ENCODE measurements at regions not wholly inside any gene's neighbourhood (a gene's known extent, or its start where the extent isn't known, plus 50 kb on each side); places are given as distances from the start of the nearest gene placed in this dataset.

- Histone ChIP-seq H3K4me3 (ENCODE audit: severe bottlenecking) (no peak overlapping the region), H3K27ac (ENCODE audit: poor library complexity, severe bottlenecking) (no peak overlapping the region), H3K27me3 (ENCODE audit: insufficient read depth, poor library complexity, severe bottlenecking) (no peaks in the 10 kb centered on the region), H3K36me3 (ENCODE audit: low read depth) (no peaks in the 10 kb centered on the region), H3K4me1 (ENCODE audit: insufficient read depth, poor library complexity, severe bottlenecking) (no peaks in the 10 kb centered on the region), H3K9me3 (ENCODE audit: severe bottlenecking) (no peaks in the 10 kb centered on the region)
- no peak for DNase-seq (ENCODE audit: low spot score)
- ATAC-seq (ENCODE audit: low read depth) = no peak
- TF ChIP-seq, protein P1, sequence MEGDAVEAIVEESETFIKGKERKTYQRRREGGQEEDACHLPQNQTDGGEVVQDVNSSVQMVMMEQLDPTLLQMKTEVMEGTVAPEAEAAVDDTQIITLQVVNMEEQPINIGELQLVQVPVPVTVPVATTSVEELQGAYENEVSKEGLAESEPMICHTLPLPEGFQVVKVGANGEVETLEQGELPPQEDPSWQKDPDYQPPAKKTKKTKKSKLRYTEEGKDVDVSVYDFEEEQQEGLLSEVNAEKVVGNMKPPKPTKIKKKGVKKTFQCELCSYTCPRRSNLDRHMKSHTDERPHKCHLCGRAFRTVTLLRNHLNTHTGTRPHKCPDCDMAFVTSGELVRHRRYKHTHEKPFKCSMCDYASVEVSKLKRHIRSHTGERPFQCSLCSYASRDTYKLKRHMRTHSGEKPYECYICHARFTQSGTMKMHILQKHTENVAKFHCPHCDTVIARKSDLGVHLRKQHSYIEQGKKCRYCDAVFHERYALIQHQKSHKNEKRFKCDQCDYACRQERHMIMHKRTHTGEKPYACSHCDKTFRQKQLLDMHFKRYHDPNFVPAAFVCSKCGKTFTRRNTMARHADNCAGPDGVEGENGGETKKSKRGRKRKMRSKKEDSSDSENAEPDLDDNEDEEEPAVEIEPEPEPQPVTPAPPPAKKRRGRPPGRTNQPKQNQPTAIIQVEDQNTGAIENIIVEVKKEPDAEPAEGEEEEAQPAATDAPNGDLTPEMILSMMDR (IDR thresholded peaks at IDR 0.05; ENCODE audit: poor library complexity, severe bottlenecking) = no peak
Measured at GRCh38 chr3:78161736-78162135, 1121.8 kb downstream of the ROBO2 start.

DNA sequence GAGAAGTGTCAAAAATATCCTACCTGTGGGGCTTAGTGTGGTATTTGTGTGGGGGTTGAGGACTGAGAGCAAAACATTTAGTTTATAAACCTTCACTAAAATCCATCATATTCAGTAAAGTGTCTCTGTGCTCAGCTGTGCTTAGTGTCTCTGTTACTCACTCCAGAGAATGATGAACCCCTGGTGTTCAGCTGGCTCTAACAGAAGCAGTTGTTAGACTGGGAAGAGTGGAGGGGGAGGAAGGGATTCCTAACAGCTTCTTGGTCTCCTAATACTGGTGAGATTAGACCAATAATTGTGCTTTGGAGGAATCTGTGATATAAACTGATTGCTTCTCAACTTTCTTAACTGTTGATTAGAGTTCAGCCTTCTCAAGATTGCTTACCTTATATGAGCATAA lies 1123.5 kb downstream of the ROBO2 start:
- Histone ChIP-seq H3K9me3 (ENCODE audit: severe bottlenecking) (no peaks in the 10 kb centered on the region), H3K27ac (ENCODE audit: poor library complexity, severe bottlenecking) (no peak overlapping the region), H3K4me1 (ENCODE audit: insufficient read depth, poor library complexity, severe bottlenecking) (no peaks in the 10 kb centered on the region), H3K27me3 (ENCODE audit: insufficient read depth, poor library complexity, severe bottlenecking) (no peaks in the 10 kb centered on the region), H3K4me3 (ENCODE audit: severe bottlenecking) (no peak overlapping the region), H3K36me3 (ENCODE audit: low read depth) (no peaks in the 10 kb centered on the region)
- ATAC-seq (ENCODE audit: low read depth) (peak; percentile 38; the same call in 2 of the 3 replicates), DNase-seq (ENCODE audit: low spot score) (no peak)
- TF ChIP-seq, protein P1 (IDR thresholded peaks at IDR 0.05; ENCODE audit: poor library complexity, severe bottlenecking) = no peak

DNA sequence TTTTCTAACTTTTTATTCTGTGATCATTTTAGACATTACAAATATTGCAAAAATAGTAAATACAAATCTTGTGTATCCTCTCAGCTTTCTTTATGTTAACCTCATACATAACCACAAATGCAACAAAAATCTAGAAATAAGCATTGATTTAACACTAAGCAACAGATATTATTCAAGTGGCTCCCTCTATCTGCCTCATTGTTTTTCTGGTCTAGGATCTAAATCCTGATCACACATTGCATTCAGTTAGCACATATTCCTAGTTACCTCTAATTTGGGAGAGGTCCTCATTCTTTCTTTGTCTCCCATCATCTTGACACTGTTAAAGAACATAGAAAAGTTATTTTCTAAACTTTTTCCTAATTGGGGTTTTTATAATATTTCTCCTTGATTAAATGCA lies 1126.0 kb downstream of the ROBO2 start:
- Histone ChIP-seq H3K4me1 (ENCODE audit: insufficient read depth, poor library complexity, severe bottlenecking) (no peaks in the 10 kb centered on the region), H3K4me3 (ENCODE audit: severe bottlenecking) (no peak overlapping the region), H3K27ac (ENCODE audit: poor library complexity, severe bottlenecking) (no peak overlapping the region), H3K9me3 (ENCODE audit: severe bottlenecking) (no peaks in the 10 kb centered on the region), H3K36me3 (ENCODE audit: low read depth) (no peaks in the 10 kb centered on the region), H3K27me3 (ENCODE audit: insufficient read depth, poor library complexity, severe bottlenecking) (no peaks in the 10 kb centered on the region)
- DNase-seq (ENCODE audit: low spot score) (no peak), ATAC-seq (ENCODE audit: low read depth) (no peak)
- TF ChIP-seq, protein P1 (IDR thresholded peaks at IDR 0.05; ENCODE audit: poor library complexity, severe bottlenecking) = peak; percentile 54

DNA sequence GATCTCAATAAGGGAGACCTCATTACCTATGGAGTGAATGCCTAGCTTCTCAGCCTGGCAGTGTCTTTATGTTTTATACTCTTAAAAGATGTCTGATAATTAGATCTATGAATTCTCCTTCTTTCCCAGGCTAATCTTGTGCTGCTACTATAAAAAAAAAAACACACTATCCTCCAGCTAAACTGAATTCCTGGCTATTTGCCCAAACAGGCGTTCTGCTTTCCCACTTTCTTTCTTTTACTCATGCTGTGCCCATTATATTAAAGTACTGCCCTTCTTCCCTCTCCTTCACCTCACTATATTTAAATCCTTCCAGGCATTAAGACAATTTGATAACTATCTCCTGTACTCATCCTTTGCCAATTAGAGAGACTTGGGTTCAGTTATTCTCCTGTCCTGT lies 1134.9 kb downstream of the ROBO2 start:
- ATAC-seq (ENCODE audit: low read depth) (no peak), DNase-seq (ENCODE audit: low spot score) (no peak)
- TF ChIP-seq, protein P1 (IDR thresholded peaks at IDR 0.05; ENCODE audit: poor library complexity, severe bottlenecking) = no peak

GRCh38 chr3:78176869-78177268 lies 1137.0 kb downstream of the ROBO2 start:
- ATAC-seq (ENCODE audit: low read depth) (no peak), DNase-seq (ENCODE audit: low spot score) (no peak)
- TF ChIP-seq, protein P1 (IDR thresholded peaks at IDR 0.05; ENCODE audit: poor library complexity, severe bottlenecking) = no peak
- Histone ChIP-seq H3K27ac (ENCODE audit: poor library complexity, severe bottlenecking) (no peak overlapping the region), H3K4me3 (ENCODE audit: severe bottlenecking) (no peak overlapping the region), H3K36me3 (ENCODE audit: low read depth) (no peaks in the 10 kb centered on the region), H3K9me3 (ENCODE audit: severe bottlenecking) (no peaks in the 10 kb centered on the region), H3K27me3 (ENCODE audit: insufficient read depth, poor library complexity, severe bottlenecking) (no peaks in the 10 kb centered on the region), H3K4me1 (ENCODE audit: insufficient read depth, poor library complexity, severe bottlenecking) (no peaks in the 10 kb centered on the region)

More for the DNA sequence above, 1134.9 kb downstream of the ROBO2 start:
- H3K4me1 ChIP-seq (ENCODE audit: insufficient read depth, poor library complexity, severe bottlenecking) = no peaks in the 10 kb centered on the region
- H3K27ac ChIP-seq (ENCODE audit: poor library complexity, severe bottlenecking) = no peak overlapping the region
- no peaks in the 10 kb centered on the region for H3K9me3 ChIP-seq (ENCODE audit: severe bottlenecking)
- H3K27me3 ChIP-seq (ENCODE audit: insufficient read depth, poor library complexity, severe bottlenecking) = no peaks in the 10 kb centered on the region
- H3K4me3 ChIP-seq (ENCODE audit: severe bottlenecking) = no peak overlapping the region
- H3K36me3 ChIP-seq (ENCODE audit: low read depth) = no peaks in the 10 kb centered on the region
